ENCODE measurements at regions not wholly inside any gene's neighbourhood (a gene's known extent, or its start where the extent isn't known, plus 50 kb on each side); places are given as distances from the start of the nearest gene placed in this dataset.
"Not testable (repeated sequence)": the region's sequence is repeated elsewhere in the genome, so short reads cannot be mapped to it uniquely, and the experiment has no call there.

GRCh38 chr18:30806823-30807222 lies 235.7 kb downstream of the DSC3 start:
- Histone ChIP-seq H3K9me3 (no peaks in the 10 kb centered on the region), H3K27me3 (no peaks in the 10 kb centered on the region), H3K4me3 (no peak overlapping the region), H3K4me1 (no peaks in the 10 kb centered on the region), H3K36me3 (no peaks in the 10 kb centered on the region), H3K27ac (no peak overlapping the region)
- no peak for DNase-seq (ENCODE audit: low spot score in 2 of 2)
- TF ChIP-seq EP300 (IDR thresholded peaks at IDR 0.05), result no peak
- no peak for TF ChIP-seq POLR2AphosphoS5 (IDR thresholded peaks at IDR 0.05)
- no peak for TF ChIP-seq CTCF (IDR thresholded peaks at IDR 0.05)
- no peak for TF ChIP-seq POLR2A (IDR thresholded peaks at IDR 0.05)

DNA sequence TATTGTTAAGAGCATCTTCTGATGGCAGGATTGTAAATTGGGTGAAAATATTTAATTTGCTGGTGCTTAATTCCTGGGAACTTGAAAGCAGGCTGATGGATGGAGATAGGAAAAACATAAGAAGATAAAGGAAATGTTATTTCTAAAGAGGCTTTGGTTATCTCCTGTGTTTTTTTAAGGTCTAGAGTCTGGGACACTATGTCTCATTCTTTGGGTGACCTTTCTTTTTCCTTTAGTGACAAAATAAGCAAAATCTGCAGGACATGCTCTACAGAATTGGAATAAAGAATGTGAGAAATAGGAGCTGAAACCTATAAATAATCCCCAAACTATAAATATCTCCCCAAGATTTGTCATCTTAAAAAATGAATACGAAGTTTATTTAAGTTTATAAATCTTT lies 241.7 kb downstream of the DSC3 start:
- no peak for DNase-seq (ENCODE audit: low spot score in 2 of 2)

DNA sequence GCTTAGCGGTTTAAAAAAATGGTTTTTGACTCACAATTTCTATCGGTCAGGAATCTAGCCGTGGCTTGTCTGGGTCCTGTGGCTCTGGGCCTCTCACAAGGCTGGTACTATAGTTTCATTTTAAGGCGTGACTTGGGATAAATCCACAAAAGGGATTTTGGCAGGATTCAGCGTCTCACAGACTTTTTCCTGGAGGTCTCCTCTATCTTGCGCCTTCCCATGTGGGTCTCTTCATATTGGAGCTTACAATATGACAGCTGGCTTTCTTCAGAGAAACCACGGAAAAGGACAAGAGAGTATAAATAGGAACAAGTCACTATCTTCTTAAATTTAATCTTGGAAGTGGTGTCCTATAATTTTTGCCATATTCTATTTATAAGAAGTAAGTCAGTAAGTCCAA lies 250.5 kb downstream of the DSC3 start:
- H3K36me3 ChIP-seq, result no peaks in the 10 kb centered on the region
- no peak overlapping the region for H3K27ac ChIP-seq
- H3K4me1 ChIP-seq, result no peaks in the 10 kb centered on the region
- H3K27me3 ChIP-seq, result no peaks in the 10 kb centered on the region
- no peaks in the 10 kb centered on the region for H3K9me3 ChIP-seq
- 88% methylated on average over 7 of the region's 7 CpGs for WGBS
- DNase-seq (ENCODE audit: low spot score in 2 of 2), result no peak
- TF ChIP-seq CTCF (IDR thresholded peaks at IDR 0.05), result no peak
- TF ChIP-seq EP300 (IDR thresholded peaks at IDR 0.05), result no peak
- no peak for TF ChIP-seq POLR2A (IDR thresholded peaks at IDR 0.05)
- TF ChIP-seq POLR2AphosphoS5 (IDR thresholded peaks at IDR 0.05), result no peak
- no peak overlapping the region for H3K4me3 ChIP-seq

More for the DNA sequence above, 241.7 kb downstream of the DSC3 start:
- Histone ChIP-seq H3K9me3 (no peaks in the 10 kb centered on the region), H3K27me3 (no peaks in the 10 kb centered on the region), H3K36me3 (no peaks in the 10 kb centered on the region), H3K4me1 (no peaks in the 10 kb centered on the region), H3K27ac (no peak overlapping the region), H3K4me3 (no peak overlapping the region)
- WGBS, result 32% methylated on average over 1 of the region's 1 CpG
- TF ChIP-seq POLR2A (IDR thresholded peaks at IDR 0.05) (no peak), POLR2AphosphoS5 (IDR thresholded peaks at IDR 0.05) (no peak), CTCF (IDR thresholded peaks at IDR 0.05) (no peak)

GRCh38 chr18:30788411-30788991 lies 254.0 kb downstream of the DSC3 start:
- H3K9me3 ChIP-seq; H3K27me3 ChIP-seq; DNase-seq (ENCODE audit: low spot score in 2 of 2); H3K4me3 ChIP-seq; H3K4me1 ChIP-seq; H3K36me3 ChIP-seq; H3K27ac ChIP-seq: not testable (repeated sequence)
- 76% methylated on average over 2 of the region's 22 CpGs for WGBS

- TF ChIP-seq CTCF (IDR thresholded peaks at IDR 0.05), result no peak
- no peak for TF ChIP-seq EP300 (IDR thresholded peaks at IDR 0.05)
- no peak for TF ChIP-seq POLR2A (IDR thresholded peaks at IDR 0.05)
- TF ChIP-seq POLR2AphosphoS5 (IDR thresholded peaks at IDR 0.05), result no peak
- H3K27me3 ChIP-seq, result no peaks in the 10 kb centered on the region
- no peak overlapping the region for H3K27ac ChIP-seq
- H3K4me1 ChIP-seq, result no peaks in the 10 kb centered on the region
- DNase-seq (ENCODE audit: low spot score in 2 of 2), result no peak
- no peaks in the 10 kb centered on the region for H3K36me3 ChIP-seq
- no peaks in the 10 kb centered on the region for H3K9me3 ChIP-seq
- no peak overlapping the region for H3K4me3 ChIP-seq
These were observed 255.1 kb downstream of the DSC3 start for GRCh38 chr18:30787410-30787809.

- DNase-seq (ENCODE audit: low spot score in 2 of 2), result no peak
- Histone ChIP-seq H3K4me1 (no peaks in the 10 kb centered on the region), H3K36me3 (no peaks in the 10 kb centered on the region), H3K4me3 (no peak overlapping the region), H3K27ac (no peak overlapping the region), H3K9me3 (no peaks in the 10 kb centered on the region), H3K27me3 (no peaks in the 10 kb centered on the region)
- no peak for TF ChIP-seq CTCF (IDR thresholded peaks at IDR 0.05)
- TF ChIP-seq POLR2A (IDR thresholded peaks at IDR 0.05), result no peak
- TF ChIP-seq POLR2AphosphoS5 (IDR thresholded peaks at IDR 0.05), result no peak
- TF ChIP-seq EP300 (IDR thresholded peaks at IDR 0.05), result no peak
- WGBS, result 98% methylated on average over 2 of the region's 2 CpGs
These were observed 260.9 kb downstream of the DSC3 start for GRCh38 chr18:30781601-30782000.
